Astrocyte of the spinal cord (primary cell): ENCODE measurements at regions not wholly inside any gene's neighbourhood (a gene's known extent, or its start where the extent isn't known, plus 50 kb on each side); places are given as distances from the start of the nearest gene placed in this dataset.
"Not testable (repeated sequence)": the region's sequence is repeated elsewhere in the genome, so short reads cannot be mapped to it uniquely, and the experiment has no call there.

Source experiments
- DNase-seq: peaks from one replicate; pipeline ENCODE4 v3.0.0; 2011; ENCODE audit warnings: low read depth, low spot score
- H3K4me3 ChIP-seq: 2 replicates; pipeline ENCODE4 v1.5.1; 2011; ENCODE audit warnings: low read depth, mild to moderate bottlenecking, low read length, moderate library complexity
- in situ Hi-C: cut with HindIII; loops from 2 replicates; pipeline ENCODE4 v1.10.0; 2017; ENCODE audit warnings: low sequenced_read_pairs
- TF ChIP-seq, protein P1 (sequence below): IDR thresholded peaks from 2 replicates; pipeline ENCODE4 v1.5.1; 2012; ENCODE audit warnings: low read depth, mild to moderate bottlenecking, low read length, inconsistent platforms

DNA sequence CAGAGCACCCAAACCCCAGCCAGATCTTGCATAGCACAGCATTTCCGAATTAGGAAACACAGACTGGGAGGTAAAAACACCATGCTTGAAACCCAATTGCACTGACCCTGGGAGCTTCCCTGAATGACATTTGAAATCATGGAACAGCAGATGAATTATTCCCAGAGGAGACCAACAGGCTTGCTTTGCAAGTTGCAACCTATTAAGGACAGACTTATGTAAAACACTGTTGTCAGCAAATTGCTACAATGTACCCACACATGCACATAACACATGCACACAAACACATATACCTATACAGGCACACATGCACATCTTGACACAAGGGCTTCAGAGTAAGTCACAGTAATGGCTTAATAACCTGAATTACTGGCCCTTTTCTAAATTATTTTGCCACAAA lies 984.8 kb downstream of the DNAH5 start:
- in situ Hi-C loops, result no loop called here
- TF ChIP-seq, protein P1, sequence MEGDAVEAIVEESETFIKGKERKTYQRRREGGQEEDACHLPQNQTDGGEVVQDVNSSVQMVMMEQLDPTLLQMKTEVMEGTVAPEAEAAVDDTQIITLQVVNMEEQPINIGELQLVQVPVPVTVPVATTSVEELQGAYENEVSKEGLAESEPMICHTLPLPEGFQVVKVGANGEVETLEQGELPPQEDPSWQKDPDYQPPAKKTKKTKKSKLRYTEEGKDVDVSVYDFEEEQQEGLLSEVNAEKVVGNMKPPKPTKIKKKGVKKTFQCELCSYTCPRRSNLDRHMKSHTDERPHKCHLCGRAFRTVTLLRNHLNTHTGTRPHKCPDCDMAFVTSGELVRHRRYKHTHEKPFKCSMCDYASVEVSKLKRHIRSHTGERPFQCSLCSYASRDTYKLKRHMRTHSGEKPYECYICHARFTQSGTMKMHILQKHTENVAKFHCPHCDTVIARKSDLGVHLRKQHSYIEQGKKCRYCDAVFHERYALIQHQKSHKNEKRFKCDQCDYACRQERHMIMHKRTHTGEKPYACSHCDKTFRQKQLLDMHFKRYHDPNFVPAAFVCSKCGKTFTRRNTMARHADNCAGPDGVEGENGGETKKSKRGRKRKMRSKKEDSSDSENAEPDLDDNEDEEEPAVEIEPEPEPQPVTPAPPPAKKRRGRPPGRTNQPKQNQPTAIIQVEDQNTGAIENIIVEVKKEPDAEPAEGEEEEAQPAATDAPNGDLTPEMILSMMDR, result no peak
- no peak for DNase-seq
- H3K4me3 ChIP-seq, result no peak overlapping the region

DNA sequence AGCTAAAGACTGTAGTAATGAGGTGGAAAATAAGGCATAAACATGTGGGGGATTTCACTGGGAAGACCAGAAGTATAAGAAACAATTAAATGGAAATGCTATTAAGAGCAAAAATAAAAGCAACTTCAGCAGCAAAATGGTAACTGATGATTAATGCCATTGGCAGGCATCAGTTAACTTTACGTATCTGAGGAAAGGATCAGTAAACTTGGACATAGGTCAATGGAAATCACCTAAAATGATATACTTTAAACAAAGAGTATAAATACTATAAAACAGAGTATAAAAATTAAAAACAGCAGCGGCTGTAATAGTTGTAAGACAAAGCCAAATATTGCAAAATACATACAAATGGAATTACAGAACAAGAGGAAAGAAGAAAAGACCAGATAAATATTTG lies 992.1 kb downstream of the DNAH5 start:
- H3K4me3 ChIP-seq, result no peak overlapping the region
- no peak for DNase-seq
- in situ Hi-C loops, result no loop called here
- TF ChIP-seq, protein P1, result no peak

DNA sequence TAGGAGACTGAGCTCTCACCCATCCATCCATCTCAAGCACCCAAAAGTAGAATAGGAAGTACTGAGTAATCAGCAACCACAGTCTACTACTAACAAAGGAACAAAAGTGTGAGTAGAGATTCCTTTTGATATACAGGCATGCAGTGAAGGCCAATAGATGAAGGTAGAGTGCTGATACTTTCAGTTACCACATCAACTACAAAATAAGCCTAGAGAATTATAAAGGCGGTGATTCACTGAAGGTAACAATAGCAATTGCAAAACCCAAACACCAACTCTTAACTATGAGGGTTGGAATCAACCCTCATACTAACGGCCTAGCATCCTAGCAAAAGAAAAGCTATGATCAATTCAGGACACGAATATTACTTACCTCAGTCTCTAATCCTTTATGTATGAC lies 992.6 kb downstream of the DNAH5 start:
- DNase-seq, result no peak
- TF ChIP-seq, protein P1, result no peak
- in situ Hi-C loops, result no loop called here
- H3K4me3 ChIP-seq, result no peak overlapping the region

DNA sequence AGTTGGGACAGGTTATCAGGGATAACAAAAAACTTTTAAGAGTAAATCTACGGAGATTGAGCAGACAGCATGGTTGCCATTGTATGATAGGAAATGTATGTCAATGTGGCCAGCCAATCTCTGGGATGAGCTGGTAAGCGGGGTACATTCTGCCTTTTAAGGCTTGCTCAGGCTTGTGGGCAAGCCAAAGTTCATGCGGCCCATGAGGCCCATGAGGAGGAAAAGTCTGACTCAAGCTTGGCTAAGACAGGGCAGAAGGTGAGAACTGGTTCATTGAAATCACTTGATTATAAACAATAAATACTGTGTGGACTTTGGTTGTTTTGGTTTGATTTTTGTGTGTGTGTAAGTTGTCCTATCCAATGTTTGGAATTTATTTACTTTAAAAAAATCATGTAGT lies 997.1 kb downstream of the DNAH5 start:
- in situ Hi-C loops, result no loop called here
- DNase-seq, result no peak
- no peak overlapping the region for H3K4me3 ChIP-seq
- TF ChIP-seq, protein P1, result no peak

DNA sequence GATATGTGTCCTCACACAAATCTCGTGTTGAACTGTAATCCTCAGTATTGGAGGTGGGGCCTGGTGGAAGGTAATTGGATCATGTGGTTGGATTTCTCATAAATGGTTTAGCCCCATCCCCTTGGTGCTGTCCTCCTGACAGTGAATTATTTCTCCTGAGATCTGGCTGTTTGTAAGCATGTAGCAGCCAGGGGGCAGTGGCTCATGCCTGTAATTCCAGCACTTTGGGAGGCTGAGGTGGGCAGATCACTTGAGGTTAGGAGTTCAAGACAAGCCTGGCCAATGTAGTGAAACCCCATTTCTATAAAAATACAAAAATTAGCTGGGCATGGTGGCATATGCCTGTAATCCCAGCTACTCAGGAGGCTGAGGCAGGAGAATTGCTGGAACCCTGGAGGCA lies 999.0 kb downstream of the DNAH5 start:
- DNase-seq, in situ Hi-C loops, H3K4me3 ChIP-seq: not testable (repeated sequence)

DNA sequence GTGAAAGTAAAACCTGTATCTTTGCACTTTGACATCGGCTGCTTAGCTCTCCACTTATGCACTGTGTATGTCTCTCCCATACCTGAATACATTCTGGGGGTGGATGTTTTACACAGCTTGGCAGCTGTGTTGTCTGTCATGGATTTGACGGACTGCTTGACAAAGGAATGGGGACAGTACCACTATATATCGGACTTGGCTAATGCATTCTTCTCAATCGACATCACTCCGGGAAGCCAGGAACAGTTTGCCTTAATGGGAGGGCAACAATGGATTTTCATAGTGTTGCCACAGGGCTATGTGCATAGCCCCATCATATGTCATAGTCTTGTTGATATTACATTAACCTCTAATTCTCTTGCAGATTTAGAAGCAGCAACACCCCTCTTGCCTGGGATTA lies 1008.3 kb downstream of the DNAH5 start:
- no peak for DNase-seq
- TF ChIP-seq, protein P1, result no peak
- no peak overlapping the region for H3K4me3 ChIP-seq
- in situ Hi-C loops, result no loop called here

DNA sequence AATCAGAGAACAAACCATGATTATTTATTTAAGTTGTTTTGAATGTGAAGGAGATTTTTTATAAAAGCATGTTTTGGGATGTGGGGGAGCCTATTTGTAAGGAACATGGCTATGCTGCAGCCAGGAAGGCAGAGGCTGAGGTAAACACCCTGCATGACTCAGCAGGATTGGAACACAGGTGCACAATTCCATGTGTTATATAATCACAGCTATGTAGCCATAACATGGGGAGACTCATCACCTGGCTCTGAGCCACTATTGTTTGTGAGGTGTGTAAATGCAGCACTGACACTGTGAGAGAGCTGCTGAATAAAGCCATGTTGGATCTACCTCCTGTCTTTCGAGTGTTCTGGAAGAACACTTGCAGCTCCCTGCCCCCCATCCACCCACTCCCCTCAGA lies 1009.8 kb downstream of the DNAH5 start:
- H3K4me3 ChIP-seq, result no peak overlapping the region
- DNase-seq, result no peak
- TF ChIP-seq, protein P1, result no peak
- in situ Hi-C loops, result no loop called here
